Neuronal stem cell (in vitro differentiated cells): ENCODE measurements at regions not wholly inside any gene's neighbourhood (a gene's known extent, or its start where the extent isn't known, plus 50 kb on each side); places are given as distances from the start of the nearest gene placed in this dataset.

ENCODE experiments used
- DNase-seq: peaks from one replicate; pipeline ENCODE4 v3.0.0-alpha.2; 2013; ENCODE audit warnings: low spot score
- H2AFZ ChIP-seq: one replicate; pipeline ENCODE4 v1.6.1; 2013; ENCODE audit warnings: mild to moderate bottlenecking, low read length, inconsistent platforms
- H2AK5ac ChIP-seq: 2 replicates; pipeline ENCODE4 v1.6.1; 2013; ENCODE audit warnings: low read depth, mild to moderate bottlenecking, inconsistent platforms, low read length, moderate library complexity, mixed read lengths
- H2BK120ac ChIP-seq: 2 replicates; pipeline ENCODE4 v1.6.1; 2013; ENCODE audit warnings: low read depth, mild to moderate bottlenecking, inconsistent platforms, low read length, moderate library complexity, mixed read lengths
- H2BK12ac ChIP-seq: one replicate; pipeline ENCODE4 v1.6.1; 2013; ENCODE audit warnings: low read length, inconsistent platforms
- H2BK15ac ChIP-seq: 2 replicates; pipeline ENCODE4 v1.6.1; 2013; ENCODE audit warnings: mild to moderate bottlenecking, low read length, inconsistent platforms, mixed read lengths
- H2BK5ac ChIP-seq: one replicate; pipeline ENCODE4 v1.6.1; 2013; ENCODE audit warnings: inconsistent platforms, mild to moderate bottlenecking, low read length, moderate library complexity
- H3K14ac ChIP-seq: one replicate; pipeline ENCODE4 v1.6.1; 2013; ENCODE audit warnings: low read length, inconsistent platforms
- H3K18ac ChIP-seq: 2 replicates; pipeline ENCODE4 v1.6.1; 2013; ENCODE audit warnings: low read length, inconsistent platforms
- H3K23ac ChIP-seq: 2 replicates; pipeline ENCODE4 v1.6.1; 2013; ENCODE audit warnings: low read depth, mild to moderate bottlenecking, mixed read lengths, low read length, inconsistent platforms; ENCODE audit not compliant: poor library complexity
- H3K27ac ChIP-seq: replicated peaks from 3 replicates; pipeline ENCODE4 v1.5.1; 2013; ENCODE audit warnings: low read length, inconsistent platforms
- H3K27me3 ChIP-seq, 3 experiments: 2 replicates each; pipeline ENCODE4 v1.6.1; 2013; ENCODE audit warnings: low read length in 3 of 3, mild to moderate bottlenecking in 2 of 3, inconsistent platforms in 1 of 3, low read depth in 1 of 3, mixed read lengths in 1 of 3, moderate library complexity in 1 of 3; ENCODE audit not compliant: control insufficient read depth in 3 of 3, insufficient read depth in 3 of 3
- H3K36me3 ChIP-seq, 2 donors: replicated peaks in 1 of 2; 2 replicates each; pipeline ENCODE4 v1.6.1; 2013; ENCODE audit warnings: low read length in 2 of 2; ENCODE audit not compliant: control insufficient read depth in 2 of 2, insufficient read depth in 2 of 2
- H3K4ac ChIP-seq: 2 replicates; pipeline ENCODE4 v1.6.1; 2013; ENCODE audit warnings: inconsistent platforms, mild to moderate bottlenecking, low read length, moderate library complexity
- H3K4me1 ChIP-seq, 2 donors: 1 replicate in 1 of 2; 2 replicates in 1 of 2; pipeline ENCODE4 v1.6.1; 2013; ENCODE audit warnings: low read length in 2 of 2, low read depth in 1 of 2; ENCODE audit not compliant: control insufficient read depth in 2 of 2, insufficient read depth in 1 of 2
- H3K4me2 ChIP-seq: one replicate; pipeline ENCODE4 v1.6.1; 2013; ENCODE audit warnings: mild to moderate bottlenecking, low read length, inconsistent platforms; ENCODE audit not compliant: insufficient read depth, poor library complexity, severe bottlenecking
- H3K4me3 ChIP-seq, 2 donors: 2 replicates each; pipeline ENCODE4 v1.5.1; 2013; ENCODE audit warnings: low read length in 2 of 2, mild to moderate bottlenecking in 2 of 2, inconsistent platforms in 1 of 2, moderate library complexity in 1 of 2
- H3K79me1 ChIP-seq: one replicate; pipeline ENCODE4 v1.6.1; 2013; ENCODE audit warnings: low read depth, mild to moderate bottlenecking, inconsistent platforms, low read length, moderate library complexity
- H3K9ac ChIP-seq: one replicate; pipeline ENCODE4 v1.6.1; 2013; ENCODE audit warnings: mild to moderate bottlenecking, low read depth, low read length, inconsistent platforms; ENCODE audit not compliant: poor library complexity
- H3K9me3 ChIP-seq, 2 donors: replicated peaks in 1 of 2; 2 replicates each; pipeline versions ENCODE3 to v1.6.1; 2013; ENCODE audit warnings: low read length in 2 of 2, mild to moderate bottlenecking in 2 of 2, inconsistent platforms in 1 of 2, low read depth in 1 of 2, mixed read lengths in 1 of 2, moderate library complexity in 1 of 2; ENCODE audit not compliant: control insufficient read depth in 2 of 2, insufficient read depth in 1 of 2
- H4K8ac ChIP-seq: one replicate; pipeline ENCODE4 v1.6.1; 2013; ENCODE audit warnings: low read depth, mild to moderate bottlenecking, inconsistent platforms, low read length, moderate library complexity
- H4K91ac ChIP-seq: one replicate; pipeline ENCODE4 v1.6.1; 2013; ENCODE audit warnings: low read length, low read depth, mild to moderate bottlenecking, inconsistent platforms; ENCODE audit not compliant: poor library complexity
- WGBS, 2 donors: extraction: QIAGEN DNeasy Blood & Tissue Kit; methylation state at CpG; one replicate each; pipeline ENCODE4 v1.1.7; 2013; ENCODE audit warnings: missing lambda C conversion rate in 2 of 2, mixed read lengths in 1 of 2; ENCODE audit not compliant: insufficient read length in 2 of 2, insufficient replicate concordance in 1 of 2; ENCODE audit errors: extremely low coverage in 2 of 2; 5-methylcytosine and 5-hydroxymethylcytosine counted together

DNA sequence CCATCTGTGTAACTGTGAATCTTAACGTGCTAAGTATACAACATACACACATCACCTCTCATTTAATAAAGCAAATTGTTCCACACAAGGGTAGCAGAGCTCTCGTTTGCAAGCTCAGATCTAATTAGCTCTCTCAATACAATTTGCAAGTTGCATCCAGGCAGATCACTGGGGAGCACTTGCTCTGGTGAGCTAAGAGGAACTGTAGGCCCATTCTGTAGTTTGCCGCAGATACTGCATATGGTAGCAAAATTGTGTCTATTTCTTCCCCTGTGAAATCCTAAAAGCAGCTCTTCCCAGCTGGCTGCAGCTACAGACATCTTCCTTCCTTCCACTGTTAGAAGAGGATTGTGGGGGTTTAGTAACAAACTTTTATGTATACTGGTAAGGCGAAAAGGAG, 288.7 kb upstream of the ADAMTS9 start:
- H2AK5ac ChIP-seq = no peak overlapping the region
- H3K23ac ChIP-seq = no peak overlapping the region
- no peaks in the 10 kb centered on the region for H3K79me1 ChIP-seq
- no peak overlapping the region for H3K4me3 ChIP-seq
- DNase-seq = no peak
- H2BK120ac ChIP-seq = no peak overlapping the region
- H3K4me2 ChIP-seq = no peak overlapping the region
- no peaks in the 10 kb centered on the region for H3K9me3 ChIP-seq
- H3K4ac ChIP-seq = no peak overlapping the region
- H3K18ac ChIP-seq = no peak overlapping the region
- H3K27ac ChIP-seq = no peak overlapping the region
- H4K91ac ChIP-seq = no peak overlapping the region
- no peak overlapping the region for H3K9ac ChIP-seq
- WGBS, 2 donors = no CpG with 5 or more reads among the region's 4 CpGs
- H2BK15ac ChIP-seq = no peak overlapping the region
- H3K27me3 ChIP-seq = no peaks in the 10 kb centered on the region
- H3K4me1 ChIP-seq = peaks cover 2% of the 10 kb centered on the region in 2 donors
- no peak overlapping the region for H2BK5ac ChIP-seq
- H2BK12ac ChIP-seq = no peak overlapping the region
- no peak overlapping the region for H3K14ac ChIP-seq
- no peaks in the 10 kb centered on the region for H3K36me3 ChIP-seq
- H4K8ac ChIP-seq = no peak overlapping the region
- H2AFZ ChIP-seq = peak overlapping the region; percentile 16

DNA sequence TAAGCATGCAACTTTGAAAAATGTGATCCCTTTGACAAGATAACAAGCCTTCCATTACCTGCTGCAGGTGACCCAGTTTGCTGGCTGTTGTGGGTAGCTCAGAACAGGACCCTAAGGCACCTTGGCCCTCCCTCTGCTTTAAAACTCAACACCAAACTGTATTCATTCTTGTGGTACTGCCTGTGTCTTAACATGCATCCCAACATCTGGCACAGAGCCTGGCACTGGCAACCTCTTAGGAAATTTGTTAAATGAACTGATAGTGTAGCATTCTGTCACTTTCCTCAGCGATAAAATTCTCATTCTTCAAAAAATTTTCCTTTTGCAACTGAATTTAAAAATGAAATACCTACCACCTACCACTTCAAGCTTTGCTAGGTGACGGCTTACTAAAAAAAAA, 287.3 kb upstream of the ADAMTS9 start:
- Histone ChIP-seq H3K79me1 (no peaks in the 10 kb centered on the region), H3K9me3 (no peaks in the 10 kb centered on the region), H3K4ac (no peak overlapping the region), H2BK15ac (no peak overlapping the region), H3K27me3 (no peaks in the 10 kb centered on the region), H3K4me2 (no peak overlapping the region), H4K91ac (no peak overlapping the region), H3K36me3 (no peaks in the 10 kb centered on the region), H2BK12ac (no peak overlapping the region), H3K4me3 (no peak overlapping the region), H2AK5ac (no peak overlapping the region), H2AFZ (no peak overlapping the region), H3K27ac (no peak overlapping the region), H3K14ac (no peak overlapping the region), H3K4me1 (peaks cover 2% of the 10 kb centered on the region in 2 donors), H4K8ac (no peak overlapping the region), H3K23ac (no peak overlapping the region), H3K9ac (no peak overlapping the region), H2BK120ac (no peak overlapping the region), H2BK5ac (no peak overlapping the region), H3K18ac (no peak overlapping the region)
- no peak for DNase-seq
- WGBS, 2 donors = no CpG with 5 or more reads among the region's 2 CpGs

GRCh38 chr3:64974401-64974800, 286.6 kb upstream of the ADAMTS9 start:
- Histone ChIP-seq H3K4me1 (peaks cover 2% of the 10 kb centered on the region in 2 donors), H3K9ac (no peak overlapping the region), H3K27me3 (no peaks in the 10 kb centered on the region), H2AFZ (no peak overlapping the region), H3K14ac (no peak overlapping the region), H3K4me3 (no peak overlapping the region), H3K18ac (no peak overlapping the region), H3K9me3 (no peaks in the 10 kb centered on the region), H3K79me1 (no peaks in the 10 kb centered on the region), H3K23ac (no peak overlapping the region), H2BK12ac (no peak overlapping the region), H3K36me3 (no peaks in the 10 kb centered on the region), H2AK5ac (no peak overlapping the region), H3K4me2 (no peak overlapping the region), H2BK120ac (no peak overlapping the region), H2BK15ac (no peak overlapping the region), H2BK5ac (no peak overlapping the region), H3K27ac (no peak overlapping the region), H4K8ac (no peak overlapping the region), H4K91ac (no peak overlapping the region), H3K4ac (no peak overlapping the region)
- WGBS, 2 donors = no CpG with 5 or more reads among the region's 5 CpGs
- DNase-seq = no peak

DNA sequence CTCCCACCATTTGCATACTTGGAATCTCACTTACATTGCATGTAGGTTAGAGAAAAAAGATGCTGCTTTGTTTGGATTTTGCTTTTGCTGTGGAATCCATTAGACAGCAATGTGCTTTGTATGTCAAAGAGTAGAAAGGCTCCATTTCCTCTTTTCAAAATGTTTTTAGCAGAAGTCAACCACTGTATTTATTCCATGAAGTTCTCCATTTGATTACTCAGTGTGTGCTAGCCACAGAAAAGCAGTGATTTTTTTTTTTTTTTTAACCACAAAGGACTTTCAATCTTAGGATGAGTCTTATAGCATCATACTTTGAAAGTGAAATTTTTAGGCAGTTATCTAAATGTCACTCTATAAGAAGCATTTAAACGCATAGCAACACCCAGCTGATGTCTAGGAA, 285.0 kb upstream of the ADAMTS9 start:
- no peak overlapping the region for H2AFZ ChIP-seq
- H2BK15ac ChIP-seq = no peak overlapping the region
- no peaks in the 10 kb centered on the region for H3K27me3 ChIP-seq
- H3K9me3 ChIP-seq = no peaks in the 10 kb centered on the region
- no peak overlapping the region for H3K4me3 ChIP-seq
- H3K14ac ChIP-seq = no peak overlapping the region
- H2BK12ac ChIP-seq = no peak overlapping the region
- H2BK120ac ChIP-seq = no peak overlapping the region
- peaks cover 2% of the 10 kb centered on the region in 2 donors for H3K4me1 ChIP-seq
- no peak overlapping the region for H3K27ac ChIP-seq
- H3K4me2 ChIP-seq = no peak overlapping the region
- no peaks in the 10 kb centered on the region for H3K79me1 ChIP-seq
- no peak overlapping the region for H3K4ac ChIP-seq
- H2BK5ac ChIP-seq = no peak overlapping the region
- H3K9ac ChIP-seq = no peak overlapping the region
- no peak overlapping the region for H4K8ac ChIP-seq
- H2AK5ac ChIP-seq = no peak overlapping the region
- H3K23ac ChIP-seq = no peak overlapping the region
- no peak overlapping the region for H3K18ac ChIP-seq
- H3K36me3 ChIP-seq = no peaks in the 10 kb centered on the region
- no CpG with 5 or more reads among the region's 1 CpG for WGBS, 2 donors
- no peak for DNase-seq
- H4K91ac ChIP-seq = no peak overlapping the region
